ENCODE measurements at regions not wholly inside any gene's neighbourhood (a gene's known extent, or its start where the extent isn't known, plus 50 kb on each side); places are given as distances from the start of the nearest gene placed in this dataset.

DNA sequence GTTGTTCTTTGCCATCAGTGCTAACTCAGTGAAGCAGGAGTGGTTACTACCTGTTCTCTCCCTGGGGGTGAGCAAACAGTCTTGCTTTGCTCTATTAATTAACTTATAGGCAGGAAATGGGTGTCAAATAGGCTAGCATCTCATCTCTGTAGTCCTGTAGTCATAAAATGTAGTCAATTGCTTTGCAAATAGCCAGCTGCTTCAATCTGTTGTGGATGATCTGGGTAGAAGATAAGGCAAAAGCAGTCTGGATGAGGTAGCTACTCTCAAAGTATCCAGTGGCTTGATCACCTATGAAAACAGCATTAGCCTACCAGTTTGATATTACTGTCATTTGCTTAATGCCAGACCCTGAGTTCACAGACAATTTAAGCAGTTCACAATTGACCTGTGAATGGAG is 369.0 kb upstream of the TMTC1 start:
- TF ChIP-seq ZNF555 (tag by site-specific recombination; conservative IDR thresholded peaks at IDR 0.05): no peak
- TF ChIP-seq OVOL3 (tag by site-specific recombination; IDR thresholded peaks at IDR 0.05): no peak
- no peak for TF ChIP-seq MEIS1 (CRISPR knock-in tag; IDR thresholded peaks at IDR 0.05; ENCODE audit: borderline replicate concordance)
- no peak for TF ChIP-seq ZNF214 (tag by site-specific recombination; IDR thresholded peaks at IDR 0.05; ENCODE audit: borderline replicate concordance)
- TF ChIP-seq ZNF292 (tag by site-specific recombination; IDR thresholded peaks at IDR 0.05; ENCODE audit: borderline replicate concordance, low read depth): no peak
- no peak for TF ChIP-seq ZNF112 (tag by site-specific recombination; IDR thresholded peaks at IDR 0.05)
- TF ChIP-seq ZNF239 (tag by site-specific recombination; IDR thresholded peaks at IDR 0.05): no peak
- no peak for TF ChIP-seq SCRT2 (tag by site-specific recombination; IDR thresholded peaks at IDR 0.05)
- TF ChIP-seq ZNF629 (tag by site-specific recombination; IDR thresholded peaks at IDR 0.05): no peak
- no peak for TF ChIP-seq ZSCAN30 (tag by site-specific recombination; IDR thresholded peaks at IDR 0.05)
- no peak for TF ChIP-seq ZNF169 (tag by site-specific recombination; IDR thresholded peaks at IDR 0.05)
- TF ChIP-seq GFI1B (tag by site-specific recombination; IDR thresholded peaks at IDR 0.05): no peak
- TF ChIP-seq, protein P1, sequence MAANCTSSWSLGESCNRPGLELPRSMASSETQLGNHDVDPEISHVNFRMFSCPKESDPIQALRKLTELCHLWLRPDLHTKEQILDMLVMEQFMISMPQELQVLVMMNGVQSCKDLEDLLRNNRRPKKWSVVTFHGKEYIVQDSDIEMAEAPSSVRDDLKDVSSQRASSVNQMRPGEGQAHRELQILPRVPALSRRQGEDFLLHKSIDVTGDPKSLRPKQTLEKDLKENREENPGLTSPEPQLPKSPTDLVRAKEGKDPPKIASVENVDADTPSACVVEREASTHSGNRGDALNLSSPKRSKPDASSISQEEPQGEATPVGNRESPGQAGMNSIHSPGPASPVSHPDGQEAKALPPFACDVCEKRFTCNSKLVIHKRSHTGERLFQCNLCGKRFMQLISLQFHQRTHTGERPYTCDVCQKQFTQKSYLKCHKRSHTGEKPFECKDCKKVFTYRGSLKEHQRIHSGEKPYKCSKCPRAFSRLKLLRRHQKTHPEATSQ (tag by site-specific recombination; IDR thresholded peaks at IDR 0.05): no peak
- TF ChIP-seq ZNF174 (tag by site-specific recombination; IDR thresholded peaks at IDR 0.05): no peak
- no peak for TF ChIP-seq WT1 (tag by site-specific recombination; IDR thresholded peaks at IDR 0.05)
- no peak for TF ChIP-seq ZNF837 (tag by site-specific recombination; IDR thresholded peaks at IDR 0.05)
- TF ChIP-seq ZNF571 (tag by site-specific recombination; IDR thresholded peaks at IDR 0.05): no peak
- ChIA-PET CTCF (no interaction called here), POLR2A (no interaction called here)
- no peaks in the 10 kb centered on the region for H3K4me1 ChIP-seq (ENCODE audit: control insufficient read depth, insufficient read depth, low read length)
- H3K36me3 ChIP-seq (ENCODE audit: control insufficient read depth in 2 of 2, insufficient read depth in 1 of 2, low read length in 2 of 2): no peaks in the 10 kb centered on the region
- H3K4me3 ChIP-seq (ENCODE audit: low read depth, low read length): no peak overlapping the region
- no peak overlapping the region for H3K27ac ChIP-seq (ENCODE audit: extremely low read depth, low read depth, low read length)
- H3K9me3 ChIP-seq (ENCODE audit: control insufficient read depth, insufficient read depth, low read depth, low read length): no peaks in the 10 kb centered on the region

- Histone ChIP-seq H3K4me3 (ENCODE audit: low read depth, low read length) (no peak overlapping the region), H3K27ac (ENCODE audit: extremely low read depth, low read depth, low read length) (no peak overlapping the region), H3K9me3 (ENCODE audit: control insufficient read depth, insufficient read depth, low read depth, low read length) (no peaks in the 10 kb centered on the region), H3K4me1 (ENCODE audit: control insufficient read depth, insufficient read depth, low read length) (no peaks in the 10 kb centered on the region), H3K36me3 (ENCODE audit: control insufficient read depth in 2 of 2, insufficient read depth in 1 of 2, low read length in 2 of 2) (no peaks in the 10 kb centered on the region)
- POLR2A ChIA-PET: no interaction called here
- TF ChIP-seq GLI2 (tag by site-specific recombination; IDR thresholded peaks at IDR 0.05; ENCODE audit: borderline replicate concordance, low read depth) (no peak), ZNF37A (tag by site-specific recombination; IDR thresholded peaks at IDR 0.05) (no peak), RBAK (tag by site-specific recombination; IDR thresholded peaks at IDR 0.05) (no peak), GLIS1 (tag by site-specific recombination; IDR thresholded peaks at IDR 0.05) (no peak), ZNF660 (tag by site-specific recombination; IDR thresholded peaks at IDR 0.05) (no peak), ZNF10 (tag by site-specific recombination; IDR thresholded peaks at IDR 0.05) (no peak), ZNF26 (tag by site-specific recombination; IDR thresholded peaks at IDR 0.05) (no peak), ZNF184 (tag by site-specific recombination; IDR thresholded peaks at IDR 0.05) (no peak), REPIN1 (tag by site-specific recombination; IDR thresholded peaks at IDR 0.05; ENCODE audit: low read depth) (no peak), ZBTB44 (tag by site-specific recombination; IDR thresholded peaks at IDR 0.05) (no peak)
- CTCF ChIA-PET: interaction anchor here (0.7 kb wide), 1 partner anchor 599 kb away, joined by 3 read pairs; no protein-coding TSS in a partner anchor
Measured at GRCh38 chr12:30151831-30152230, 368.1 kb upstream of the TMTC1 start.

Data from HEK293 (cell line).